Subcutaneous abdominal adipose tissue (tissue), 5 donors: ENCODE measurements at regions not wholly inside any gene's neighbourhood (a gene's known extent, or its start where the extent isn't known, plus 50 kb on each side); places are given as distances from the start of the nearest gene placed in this dataset.
A peak's percentile ranks its signal among the peaks of the same experiment; 100 is the strongest.

Experiments
- H3K27ac ChIP-seq: one replicate; pipeline ENCODE4 v1.7.0; 2013; ENCODE audit warnings: low read depth, mild to moderate bottlenecking, inconsistent platforms, low read length, moderate library complexity
- H3K27me3 ChIP-seq, 5 donors: one replicate each; pipeline ENCODE4 v1.7.0; 2013; ENCODE audit warnings: low read length in 5 of 5, inconsistent platforms in 1 of 5; ENCODE audit not compliant: control insufficient read depth in 5 of 5, insufficient read depth in 4 of 5
- H3K36me3 ChIP-seq, 5 donors: one replicate each; pipeline ENCODE4 v1.7.0; 2013; ENCODE audit warnings: low read length in 5 of 5; ENCODE audit not compliant: control insufficient read depth in 5 of 5, insufficient read depth in 5 of 5
- H3K4me1 ChIP-seq, 5 donors: one replicate each; pipeline ENCODE4 v1.7.0; 2013; ENCODE audit warnings: low read length in 5 of 5, mild to moderate bottlenecking in 3 of 5, moderate library complexity in 1 of 5; ENCODE audit not compliant: control insufficient read depth in 5 of 5, insufficient read depth in 5 of 5
- H3K4me3 ChIP-seq, 5 donors: one replicate each; pipeline ENCODE4 v1.7.0; 2013; ENCODE audit warnings: low read length in 5 of 5, low read depth in 1 of 5
- H3K9ac ChIP-seq, 5 donors: one replicate each; pipeline ENCODE4 v1.7.0; 2013; ENCODE audit warnings: low read length in 5 of 5, mild to moderate bottlenecking in 4 of 5, moderate library complexity in 3 of 5
- H3K9me3 ChIP-seq, 5 donors: one replicate each; pipeline ENCODE4 v1.7.0; 2013; ENCODE audit warnings: low read length in 5 of 5; ENCODE audit not compliant: control insufficient read depth in 5 of 5
- donor health status: healthy.
- donor health status: healthy.
- donor health status: healthy.
- donor health status: healthy.
- donor health status: healthy.

DNA sequence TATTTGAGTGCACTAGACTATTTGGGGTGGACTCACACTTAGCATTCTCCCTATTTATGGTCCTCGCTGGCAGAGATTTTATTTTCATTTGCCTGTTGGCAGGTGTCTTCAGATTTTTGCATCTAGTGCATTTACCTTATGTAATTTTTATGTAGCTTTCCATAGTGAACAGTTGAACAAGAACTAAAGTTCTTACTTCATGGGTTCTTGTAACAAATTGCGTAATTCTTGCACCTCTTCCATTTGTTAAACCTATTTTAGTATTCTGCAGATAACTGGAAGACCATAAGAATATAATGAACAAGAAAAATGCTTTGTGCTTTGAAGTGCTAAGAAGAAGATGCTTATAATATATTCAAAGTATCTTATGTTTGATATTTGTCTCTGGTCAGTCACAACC, 252.8 kb upstream of the MMS22L start:
- no peak overlapping the region for H3K9ac ChIP-seq
- H3K4me3 ChIP-seq = no peak overlapping the region
- H3K36me3 ChIP-seq = no peaks in the 10 kb centered on the region
- H3K27ac ChIP-seq = no peak overlapping the region
- H3K4me1 ChIP-seq = no peaks in the 10 kb centered on the region
- H3K9me3 ChIP-seq = no peaks in the 10 kb centered on the region
- no peaks in the 10 kb centered on the region for H3K27me3 ChIP-seq

DNA sequence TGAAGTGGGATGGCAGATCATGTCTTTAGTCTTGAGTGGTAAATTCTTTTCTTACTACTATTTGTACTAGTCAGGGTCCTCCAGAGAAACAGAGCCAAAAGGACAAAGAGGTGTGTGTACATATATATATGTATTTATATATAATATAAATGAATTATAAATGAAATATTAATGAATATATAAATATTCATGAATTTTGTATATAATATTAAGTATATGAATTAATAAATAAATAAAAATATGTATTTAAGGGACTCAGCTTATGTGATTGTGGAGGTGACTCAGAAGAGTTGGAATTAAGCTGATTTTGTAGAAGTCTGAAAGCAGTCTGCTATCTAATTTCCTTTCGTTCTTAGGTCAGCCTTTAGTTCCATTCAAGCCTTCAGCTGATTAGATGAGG, 265.3 kb upstream of the MMS22L start:
- no peak overlapping the region for H3K27ac ChIP-seq
- H3K27me3 ChIP-seq = no peaks in the 10 kb centered on the region
- no peak overlapping the region for H3K9ac ChIP-seq
- H3K4me3 ChIP-seq = no peak overlapping the region
- peaks cover 0 to 4% (median 0%) of the 10 kb centered on the region in 5 donors for H3K9me3 ChIP-seq
- H3K36me3 ChIP-seq = no peaks in the 10 kb centered on the region
- no peaks in the 10 kb centered on the region for H3K4me1 ChIP-seq

DNA sequence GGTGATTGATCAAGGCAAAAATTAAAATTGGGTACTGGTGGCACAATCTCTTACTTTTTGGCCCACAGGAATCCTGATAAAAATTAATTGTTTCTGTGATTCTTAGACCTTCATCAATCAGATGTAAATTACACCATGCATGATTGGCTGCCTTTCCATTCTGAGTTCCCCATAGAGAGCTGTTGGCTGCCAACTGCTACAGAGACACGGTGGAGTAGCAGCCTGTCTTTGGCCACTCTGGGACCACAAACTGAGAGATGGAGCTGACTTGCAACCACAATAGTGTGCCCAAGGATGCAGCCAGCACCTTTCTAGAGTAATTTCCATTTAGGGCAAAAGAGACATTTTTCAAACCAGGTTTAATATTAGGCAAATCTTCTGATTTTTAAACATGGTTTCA, 274.3 kb upstream of the MMS22L start:
- no peaks in the 10 kb centered on the region for H3K9me3 ChIP-seq
- H3K4me3 ChIP-seq = no peak overlapping the region
- no peaks in the 10 kb centered on the region for H3K4me1 ChIP-seq
- H3K27ac ChIP-seq = no peak overlapping the region
- no peaks in the 10 kb centered on the region for H3K36me3 ChIP-seq
- H3K27me3 ChIP-seq = no peaks in the 10 kb centered on the region
- H3K9ac ChIP-seq = no peak overlapping the region

DNA sequence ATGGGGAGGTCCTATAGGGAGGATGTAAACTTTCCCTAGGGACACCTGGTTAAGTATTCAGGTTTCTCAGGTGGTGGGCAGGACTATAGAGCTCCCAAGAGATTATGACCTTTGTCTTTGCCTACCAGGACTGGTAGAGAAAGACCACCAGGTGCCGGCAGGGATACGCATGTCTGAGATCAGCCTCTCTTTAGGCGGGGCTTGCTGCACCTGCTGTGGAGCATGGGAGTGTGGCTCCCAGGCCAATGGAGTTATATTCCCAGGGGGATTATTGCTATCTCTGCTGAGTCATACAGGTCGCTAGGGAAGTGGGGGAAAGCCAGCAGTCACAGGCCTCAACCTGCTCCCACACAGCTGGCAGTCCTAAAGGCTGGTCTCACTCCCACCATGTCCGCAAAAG, 280.5 kb upstream of the MMS22L start:
- Histone ChIP-seq H3K27me3 (no peaks in the 10 kb centered on the region), H3K4me1 (no peaks in the 10 kb centered on the region), H3K4me3 (no peak overlapping the region), H3K36me3 (no peaks in the 10 kb centered on the region), H3K9ac (no peak overlapping the region), H3K27ac (no peak overlapping the region), H3K9me3 (peaks cover 0 to 3% (median 0%) of the 10 kb centered on the region in 5 donors)

DNA sequence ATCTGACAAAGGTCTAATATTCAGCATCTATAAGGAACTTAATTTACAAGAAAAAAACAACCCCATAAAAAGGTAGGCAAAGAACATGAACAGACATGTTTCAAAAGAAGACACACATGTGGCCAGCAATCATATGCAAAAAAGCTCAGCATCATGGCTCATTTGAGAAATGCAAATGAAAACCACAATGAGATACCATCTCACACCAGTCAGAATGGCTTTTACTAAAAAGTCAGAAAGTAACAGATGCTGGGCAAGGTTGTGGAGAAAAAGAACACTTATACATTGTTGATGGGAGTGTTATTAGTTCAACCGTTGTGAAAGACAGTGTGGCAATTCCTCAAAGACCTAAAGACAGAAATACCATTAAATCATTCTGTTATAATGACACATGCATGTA, 289.9 kb upstream of the MMS22L start:
- Histone ChIP-seq H3K4me3 (no peak overlapping the region), H3K9ac (no peak overlapping the region), H3K9me3 (no peaks in the 10 kb centered on the region), H3K27ac (no peak overlapping the region), H3K27me3 (no peaks in the 10 kb centered on the region), H3K36me3 (no peaks in the 10 kb centered on the region), H3K4me1 (no peaks in the 10 kb centered on the region)

DNA sequence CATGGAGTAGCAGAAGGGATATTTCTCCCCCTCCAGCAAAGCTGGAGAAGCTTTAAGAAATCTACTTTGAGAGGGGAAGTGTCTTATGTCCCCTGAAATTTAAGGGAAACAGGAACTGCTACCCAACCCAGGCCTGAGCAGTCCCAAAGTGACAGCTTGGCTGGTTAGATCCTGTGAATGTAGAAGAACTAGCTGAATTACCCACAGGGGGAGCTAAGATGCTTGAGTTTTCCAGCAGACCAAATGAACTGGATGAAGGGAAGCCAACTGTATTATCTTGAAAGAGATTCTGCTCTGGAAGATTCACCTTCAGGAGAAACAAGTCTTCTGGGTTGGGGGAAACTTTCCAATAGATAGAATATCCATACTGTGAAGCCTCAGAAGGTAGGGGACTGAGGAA, 303.3 kb upstream of the MMS22L start:
- H3K36me3 ChIP-seq = no peaks in the 10 kb centered on the region
- no peak overlapping the region for H3K27ac ChIP-seq
- no peaks in the 10 kb centered on the region for H3K4me1 ChIP-seq
- H3K9ac ChIP-seq = no peak overlapping the region
- no peak overlapping the region for H3K4me3 ChIP-seq
- no peaks in the 10 kb centered on the region for H3K9me3 ChIP-seq
- no peaks in the 10 kb centered on the region for H3K27me3 ChIP-seq

DNA sequence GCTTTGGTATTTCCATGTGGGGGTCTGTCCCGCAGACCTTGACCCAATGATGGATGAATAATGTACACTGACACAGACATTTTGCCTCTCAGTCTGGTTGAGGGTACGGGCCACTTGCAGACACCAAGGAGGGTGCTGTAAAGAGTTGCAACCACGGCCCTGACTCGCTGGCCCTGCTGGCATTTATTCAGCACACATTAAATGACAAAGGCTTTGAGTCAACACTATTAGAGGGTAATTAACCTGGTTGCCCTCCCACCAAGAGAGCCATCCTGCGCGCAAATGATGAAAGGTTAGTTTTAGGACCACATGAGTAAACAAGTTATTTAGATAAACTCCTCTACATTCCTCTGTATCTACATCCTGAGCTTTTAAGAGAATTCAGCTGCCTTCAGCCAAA, 308.9 kb upstream of the MMS22L start:
- H3K4me1 ChIP-seq = no peaks in the 10 kb centered on the region
- no peak overlapping the region for H3K9ac ChIP-seq
- H3K27me3 ChIP-seq = no peaks in the 10 kb centered on the region
- H3K4me3 ChIP-seq = no peak overlapping the region
- no peak overlapping the region for H3K27ac ChIP-seq
- H3K9me3 ChIP-seq = no peaks in the 10 kb centered on the region
- H3K36me3 ChIP-seq = no peaks in the 10 kb centered on the region

DNA sequence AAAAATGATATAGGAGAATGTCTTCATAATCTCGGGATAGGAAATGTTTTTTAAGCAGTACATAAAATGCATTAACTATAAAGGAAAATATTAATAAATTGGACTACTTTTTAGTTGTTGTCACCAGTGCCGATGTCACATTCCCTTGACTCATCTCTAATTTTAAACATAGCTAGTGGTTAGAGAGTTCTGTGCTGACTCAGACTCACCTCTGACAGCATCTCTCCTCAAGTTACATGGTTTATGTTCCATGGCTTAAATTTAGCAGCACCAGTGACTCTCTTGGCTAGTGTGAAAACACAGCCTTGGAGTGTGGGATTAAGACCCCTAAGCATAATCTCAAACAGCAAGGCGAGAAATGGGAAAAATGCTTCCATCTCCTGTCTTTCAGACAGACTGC, 311.8 kb upstream of the MMS22L start:
- Histone ChIP-seq H3K27ac (no peak overlapping the region), H3K27me3 (no peaks in the 10 kb centered on the region), H3K4me3 (no peak overlapping the region), H3K9me3 (no peaks in the 10 kb centered on the region), H3K4me1 (no peaks in the 10 kb centered on the region), H3K9ac (no peak overlapping the region), H3K36me3 (no peaks in the 10 kb centered on the region)

DNA sequence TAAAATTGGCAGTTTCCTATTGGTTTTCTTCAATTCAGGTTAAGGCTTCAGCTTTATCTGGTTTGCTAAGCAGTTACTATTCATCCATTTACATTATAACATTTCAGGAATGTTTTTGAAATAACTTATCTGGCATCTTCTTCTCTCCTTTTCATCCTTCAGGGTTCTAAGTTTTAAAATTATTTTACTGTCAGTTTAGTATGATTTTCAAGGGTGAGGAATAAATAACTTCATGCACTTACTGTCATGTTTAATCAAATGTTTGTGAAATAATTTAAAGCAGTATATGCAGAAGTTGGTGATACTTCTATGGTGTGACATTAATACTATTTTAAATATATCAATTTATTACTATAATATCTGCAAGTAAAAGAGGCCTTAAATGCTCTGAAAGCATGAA, 338.1 kb upstream of the MMS22L start:
- Histone ChIP-seq H3K27me3 (no peaks in the 10 kb centered on the region), H3K27ac (no peak overlapping the region), H3K9ac (no peak overlapping the region), H3K4me3 (no peak overlapping the region), H3K9me3 (no peaks in the 10 kb centered on the region), H3K36me3 (no peaks in the 10 kb centered on the region), H3K4me1 (no peaks in the 10 kb centered on the region)

DNA sequence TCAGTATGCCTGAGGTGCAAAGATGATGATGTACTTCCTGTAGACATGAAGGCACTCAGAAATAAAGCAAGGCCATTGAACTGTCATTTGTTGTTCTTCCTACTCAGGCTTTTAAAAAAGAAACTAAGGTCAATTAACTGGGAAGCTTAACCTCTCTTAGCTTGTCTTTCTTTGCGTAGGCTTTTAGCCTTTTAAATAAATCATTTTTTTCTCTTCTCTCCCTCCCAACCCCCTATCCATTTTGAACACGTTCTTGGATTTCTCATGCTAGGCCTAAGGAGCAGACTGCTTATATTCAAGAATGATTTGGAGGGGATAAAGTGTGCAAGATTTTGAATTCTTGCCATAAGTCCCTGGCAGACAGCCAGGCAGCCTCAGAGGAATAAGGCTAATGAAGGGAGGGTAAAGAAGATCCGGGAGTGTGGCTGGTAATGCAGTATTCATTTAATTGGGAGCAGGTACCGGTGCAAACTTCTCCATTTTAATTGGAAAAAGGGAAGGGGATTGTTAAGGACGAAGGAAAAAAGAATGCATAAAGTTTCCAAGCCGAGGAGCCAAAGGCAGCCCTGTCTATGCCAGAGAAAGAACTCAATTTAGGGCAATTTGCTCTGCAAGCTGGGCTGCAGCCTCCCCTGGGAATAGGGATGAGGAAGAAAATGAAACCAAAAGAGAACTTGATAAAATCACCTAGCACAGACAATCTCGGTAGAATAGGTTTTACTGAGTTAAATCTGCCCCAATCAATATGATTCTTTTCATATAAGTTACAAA, 343.8 kb upstream of the MMS22L start:
- no peak overlapping the region for H3K9ac ChIP-seq
- no peaks in the 10 kb centered on the region for H3K9me3 ChIP-seq
- H3K27me3 ChIP-seq = no peaks in the 10 kb centered on the region
- H3K27ac ChIP-seq = no peak overlapping the region
- H3K4me1 ChIP-seq = peaks cover 0 to 8% (median 7%) of the 10 kb centered on the region in 5 donors
- H3K36me3 ChIP-seq = no peaks in the 10 kb centered on the region
- peak overlapping the region in 4 of 5 donors; percentile 17 to 45 (median 36) for H3K4me3 ChIP-seq
